Parathyroid adenoma (tissue), 2 donors: ENCODE measurements at regions not wholly inside any gene's neighbourhood (a gene's known extent, or its start where the extent isn't known, plus 50 kb on each side); places are given as distances from the start of the nearest gene placed in this dataset.

Source experiments
- H2AFZ ChIP-seq: fragments of 300-600 bp; sonication (generic); one replicate; pipeline ENCODE4 v1.7.0; 2017; ENCODE audit warnings: antibody characterized with exemption, mild to moderate bottlenecking
- H3K27ac ChIP-seq: fragments of 300-600 bp; sonication (generic); one replicate; pipeline ENCODE4 v1.7.0; 2017
- H3K27me3 ChIP-seq: fragments of 300-600 bp; sonication (generic); one replicate; pipeline ENCODE4 v1.7.0; 2017; ENCODE audit warnings: low read length; ENCODE audit not compliant: control insufficient read depth, insufficient read depth
- H3K36me3 ChIP-seq: fragments of 300-600 bp; sonication (generic); one replicate; pipeline ENCODE4 v1.7.0; 2017; ENCODE audit warnings: low read length; ENCODE audit not compliant: control insufficient read depth, insufficient read depth
- H3K4me1 ChIP-seq: fragments of 300-600 bp; sonication (generic); one replicate; pipeline ENCODE4 v1.7.0; 2017; ENCODE audit warnings: control low read depth
- H3K4me2 ChIP-seq: fragments of 300-600 bp; sonication (generic); one replicate; pipeline ENCODE4 v1.7.0; 2017; ENCODE audit warnings: low read length
- H3K4me3 ChIP-seq: fragments of 300-600 bp; sonication (generic); one replicate; pipeline ENCODE4 v1.7.0; 2017; ENCODE audit warnings: low read depth, low read length
- H3K79me2 ChIP-seq: fragments of 300-600 bp; sonication (generic); one replicate; pipeline ENCODE4 v1.7.0; 2017; ENCODE audit warnings: control low read depth
- H3K9ac ChIP-seq: fragments of 300-600 bp; sonication (generic); one replicate; pipeline ENCODE4 v1.7.0; 2017; ENCODE audit warnings: mild to moderate bottlenecking
- H3K9me3 ChIP-seq: fragments of 300-600 bp; sonication (generic); one replicate; pipeline ENCODE4 v1.7.0; 2017; ENCODE audit warnings: low read length; ENCODE audit not compliant: control insufficient read depth
- TF ChIP-seq, protein P1 (sequence below): fragments of 300-600 bp; sonication (generic); IDR thresholded peaks from one replicate; pipeline ENCODE4 v1.7.0; 2017; ENCODE audit warnings: antibody characterized with exemption, mild to moderate bottlenecking
- donor health status: primary hyperparathyroidism.

GRCh38 chr3:78353231-78353630 is 1313.3 kb downstream of the ROBO2 start:
- no peak overlapping the region for H3K4me2 ChIP-seq
- H3K27ac ChIP-seq, result no peak overlapping the region
- H3K4me1 ChIP-seq, result no peaks in the 10 kb centered on the region
- no peaks in the 10 kb centered on the region for H3K9me3 ChIP-seq
- H2AFZ ChIP-seq, result no peak overlapping the region
- no peak overlapping the region for H3K9ac ChIP-seq
- H3K79me2 ChIP-seq, result no peaks in the 10 kb centered on the region
- no peaks in the 10 kb centered on the region for H3K36me3 ChIP-seq
- TF ChIP-seq, protein P1, sequence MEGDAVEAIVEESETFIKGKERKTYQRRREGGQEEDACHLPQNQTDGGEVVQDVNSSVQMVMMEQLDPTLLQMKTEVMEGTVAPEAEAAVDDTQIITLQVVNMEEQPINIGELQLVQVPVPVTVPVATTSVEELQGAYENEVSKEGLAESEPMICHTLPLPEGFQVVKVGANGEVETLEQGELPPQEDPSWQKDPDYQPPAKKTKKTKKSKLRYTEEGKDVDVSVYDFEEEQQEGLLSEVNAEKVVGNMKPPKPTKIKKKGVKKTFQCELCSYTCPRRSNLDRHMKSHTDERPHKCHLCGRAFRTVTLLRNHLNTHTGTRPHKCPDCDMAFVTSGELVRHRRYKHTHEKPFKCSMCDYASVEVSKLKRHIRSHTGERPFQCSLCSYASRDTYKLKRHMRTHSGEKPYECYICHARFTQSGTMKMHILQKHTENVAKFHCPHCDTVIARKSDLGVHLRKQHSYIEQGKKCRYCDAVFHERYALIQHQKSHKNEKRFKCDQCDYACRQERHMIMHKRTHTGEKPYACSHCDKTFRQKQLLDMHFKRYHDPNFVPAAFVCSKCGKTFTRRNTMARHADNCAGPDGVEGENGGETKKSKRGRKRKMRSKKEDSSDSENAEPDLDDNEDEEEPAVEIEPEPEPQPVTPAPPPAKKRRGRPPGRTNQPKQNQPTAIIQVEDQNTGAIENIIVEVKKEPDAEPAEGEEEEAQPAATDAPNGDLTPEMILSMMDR, result no peak
- H3K4me3 ChIP-seq, result no peak overlapping the region
- H3K27me3 ChIP-seq, result no peaks in the 10 kb centered on the region

GRCh38 chr3:78360849-78361248 is 1321.0 kb downstream of the ROBO2 start:
- Histone ChIP-seq H3K9me3 (no peaks in the 10 kb centered on the region), H3K4me2 (no peak overlapping the region), H3K36me3 (no peaks in the 10 kb centered on the region), H3K79me2 (no peaks in the 10 kb centered on the region), H3K27me3 (no peaks in the 10 kb centered on the region), H3K4me1 (no peaks in the 10 kb centered on the region), H3K9ac (no peak overlapping the region), H3K27ac (no peak overlapping the region), H3K4me3 (no peak overlapping the region), H2AFZ (no peak overlapping the region)
- TF ChIP-seq, protein P1, result no peak

GRCh38 chr3:78368636-78369345 is 1328.9 kb downstream of the ROBO2 start:
- H3K9me3 ChIP-seq, result no peaks in the 10 kb centered on the region
- no peak overlapping the region for H2AFZ ChIP-seq
- TF ChIP-seq, protein P1, result no peak
- H3K27me3 ChIP-seq, result no peaks in the 10 kb centered on the region
- no peaks in the 10 kb centered on the region for H3K79me2 ChIP-seq
- no peak overlapping the region for H3K4me2 ChIP-seq
- no peak overlapping the region for H3K27ac ChIP-seq
- H3K4me1 ChIP-seq, result no peaks in the 10 kb centered on the region
- H3K9ac ChIP-seq, result no peak overlapping the region
- no peak overlapping the region for H3K4me3 ChIP-seq
- H3K36me3 ChIP-seq, result no peaks in the 10 kb centered on the region

DNA sequence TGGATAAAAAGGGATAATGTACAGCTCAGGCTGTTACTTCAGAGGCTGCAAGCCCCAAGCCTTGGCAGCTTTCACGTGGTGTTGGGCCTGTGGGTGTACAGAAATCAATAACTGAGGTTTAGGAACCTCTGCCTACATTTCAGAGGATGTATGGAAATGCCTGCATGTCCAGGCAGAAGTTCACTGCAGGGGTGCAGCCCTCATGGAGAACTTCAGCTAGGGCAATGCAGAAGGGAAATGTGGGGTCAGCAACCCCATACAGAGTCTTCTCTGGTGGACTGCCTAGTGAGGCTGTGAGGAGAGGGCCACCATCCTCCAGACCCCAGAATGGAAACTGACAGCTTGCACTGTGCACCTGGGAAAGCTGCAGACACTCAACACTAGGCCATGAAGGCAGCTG is 1350.3 kb downstream of the ROBO2 start:
- no peak overlapping the region for H3K4me3 ChIP-seq
- H3K4me2 ChIP-seq, result no peak overlapping the region
- no peaks in the 10 kb centered on the region for H3K9me3 ChIP-seq

More for the DNA sequence above, 1350.3 kb downstream of the ROBO2 start:
- H3K79me2 ChIP-seq, result no peaks in the 10 kb centered on the region
- no peak overlapping the region for H2AFZ ChIP-seq
- H3K36me3 ChIP-seq, result no peaks in the 10 kb centered on the region
- TF ChIP-seq, protein P1, result no peak
- H3K9ac ChIP-seq, result no peak overlapping the region
- H3K27me3 ChIP-seq, result no peaks in the 10 kb centered on the region
- H3K4me1 ChIP-seq, result no peaks in the 10 kb centered on the region
- H3K27ac ChIP-seq, result no peak overlapping the region
